Epithelial cell of esophagus (primary cell): ENCODE measurements at regions not wholly inside any gene's neighbourhood (a gene's known extent, or its start where the extent isn't known, plus 50 kb on each side); places are given as distances from the start of the nearest gene placed in this dataset.

ENCODE experiments used
- DNase-seq: peaks from one replicate; pipeline ENCODE4 v3.0.0; 2010; ENCODE audit warnings: low read depth
- H3K4me3 ChIP-seq: 2 replicates; pipeline ENCODE4 v1.5.1; 2011; ENCODE audit warnings: mild to moderate bottlenecking, low read length, control low read depth
- TF ChIP-seq, protein P1 (sequence below): IDR thresholded peaks from 2 replicates; pipeline ENCODE4 v1.5.1; 2011; ENCODE audit warnings: low read depth, mild to moderate bottlenecking, low read length, control low read depth, inconsistent platforms; ENCODE audit not compliant: insufficient read depth; ENCODE audit errors: missing control alignments

DNA sequence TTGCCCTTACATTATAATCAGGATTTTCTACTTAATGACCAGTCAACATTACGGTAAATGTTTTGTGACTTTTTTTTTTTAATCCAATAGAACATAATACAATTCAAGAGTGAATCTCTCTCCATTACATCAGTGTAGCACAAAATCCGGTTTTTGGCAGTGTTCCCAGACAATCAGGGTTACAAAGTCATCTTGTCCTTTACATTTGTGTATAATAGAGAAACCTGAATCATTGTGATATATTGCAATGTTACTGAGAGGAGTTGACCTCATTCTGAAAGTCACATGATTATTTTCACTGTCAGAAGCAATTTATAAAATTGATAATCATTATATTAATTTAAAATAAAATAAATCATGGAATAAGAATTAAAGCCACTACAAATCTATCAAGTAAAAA lies 1346.0 kb upstream of the SPRY2 start:
- TF ChIP-seq, protein P1, sequence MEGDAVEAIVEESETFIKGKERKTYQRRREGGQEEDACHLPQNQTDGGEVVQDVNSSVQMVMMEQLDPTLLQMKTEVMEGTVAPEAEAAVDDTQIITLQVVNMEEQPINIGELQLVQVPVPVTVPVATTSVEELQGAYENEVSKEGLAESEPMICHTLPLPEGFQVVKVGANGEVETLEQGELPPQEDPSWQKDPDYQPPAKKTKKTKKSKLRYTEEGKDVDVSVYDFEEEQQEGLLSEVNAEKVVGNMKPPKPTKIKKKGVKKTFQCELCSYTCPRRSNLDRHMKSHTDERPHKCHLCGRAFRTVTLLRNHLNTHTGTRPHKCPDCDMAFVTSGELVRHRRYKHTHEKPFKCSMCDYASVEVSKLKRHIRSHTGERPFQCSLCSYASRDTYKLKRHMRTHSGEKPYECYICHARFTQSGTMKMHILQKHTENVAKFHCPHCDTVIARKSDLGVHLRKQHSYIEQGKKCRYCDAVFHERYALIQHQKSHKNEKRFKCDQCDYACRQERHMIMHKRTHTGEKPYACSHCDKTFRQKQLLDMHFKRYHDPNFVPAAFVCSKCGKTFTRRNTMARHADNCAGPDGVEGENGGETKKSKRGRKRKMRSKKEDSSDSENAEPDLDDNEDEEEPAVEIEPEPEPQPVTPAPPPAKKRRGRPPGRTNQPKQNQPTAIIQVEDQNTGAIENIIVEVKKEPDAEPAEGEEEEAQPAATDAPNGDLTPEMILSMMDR = no peak
- H3K4me3 ChIP-seq = no peak overlapping the region
- peak; percentile 47 for DNase-seq

DNA sequence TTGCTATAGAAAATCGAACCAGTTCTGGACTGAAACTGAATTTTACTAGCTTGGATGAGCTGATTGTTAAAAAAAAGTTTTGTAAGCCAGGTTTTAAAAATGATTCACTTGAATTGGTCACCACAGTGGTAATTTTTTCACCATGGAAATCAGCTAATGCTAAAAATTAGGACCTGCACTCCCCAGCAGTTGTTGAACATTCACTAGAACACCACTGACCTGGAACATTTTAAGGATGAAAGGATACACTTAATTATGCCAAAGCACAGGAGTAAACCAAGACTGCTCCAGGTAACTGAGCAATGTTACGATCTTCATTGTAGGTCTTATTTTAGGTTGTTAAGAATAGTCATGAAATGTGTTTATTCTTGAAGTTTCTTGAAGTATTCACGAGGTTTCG lies 1342.6 kb upstream of the SPRY2 start:
- no peak for DNase-seq
- no peak overlapping the region for H3K4me3 ChIP-seq
- TF ChIP-seq, protein P1 = no peak

DNA sequence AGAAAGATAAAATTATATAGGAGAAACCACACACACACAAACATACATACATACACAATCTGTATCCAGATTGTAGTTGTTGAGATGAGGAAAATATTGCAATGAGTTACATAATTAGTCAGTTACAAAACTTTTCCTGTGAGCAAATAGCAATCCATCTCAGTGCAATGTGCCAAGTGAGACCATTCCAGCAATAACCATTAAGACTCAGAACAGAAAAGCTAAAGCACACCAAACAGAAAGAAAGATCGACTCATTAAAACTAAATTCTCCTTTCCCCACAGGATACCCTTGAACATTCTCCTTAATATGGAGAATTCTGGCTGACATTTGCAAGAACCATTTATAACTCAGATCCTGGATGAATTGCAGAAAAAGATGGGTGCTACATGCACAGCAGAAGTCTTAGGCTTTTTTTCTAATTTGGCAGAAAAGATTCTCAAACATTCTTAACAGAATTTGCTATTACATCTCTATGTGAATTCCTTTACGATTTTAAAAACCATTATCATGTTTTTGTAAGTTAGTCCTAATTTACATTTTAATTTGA lies 1341.2 kb upstream of the SPRY2 start:
- no peak overlapping the region for H3K4me3 ChIP-seq
- DNase-seq = no peak
- TF ChIP-seq, protein P1 = no peak

- no peak for DNase-seq
- H3K4me3 ChIP-seq = no peak overlapping the region
- TF ChIP-seq, protein P1 = no peak
Observed at GRCh38 chr13:81677857-81678256, 1336.9 kb upstream of the SPRY2 start.

DNA sequence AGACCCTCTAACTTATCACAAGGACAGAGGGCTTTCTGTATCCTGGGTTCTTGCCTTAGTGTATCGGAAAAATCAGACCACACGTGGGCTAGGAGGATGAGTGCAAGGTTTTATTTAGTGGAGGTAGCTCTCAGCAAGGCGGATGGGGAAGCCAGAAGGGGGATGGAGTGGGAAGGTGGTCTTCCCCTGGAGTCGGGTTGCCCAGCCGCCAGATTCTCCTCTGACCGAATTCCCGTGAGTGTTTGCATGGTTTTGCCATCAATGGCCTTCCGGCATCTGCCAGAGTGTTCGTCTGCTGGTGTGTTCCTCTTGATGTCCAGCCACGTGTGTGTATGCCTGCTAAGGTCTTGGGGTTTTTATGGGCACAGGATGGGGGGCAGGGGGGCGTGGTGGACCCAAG lies 1335.1 kb upstream of the SPRY2 start:
- TF ChIP-seq, protein P1 = no peak
- H3K4me3 ChIP-seq = no peak overlapping the region
- DNase-seq = no peak

GRCh38 chr13:81671064-81671463 lies 1330.1 kb upstream of the SPRY2 start:
- H3K4me3 ChIP-seq = no peak overlapping the region
- TF ChIP-seq, protein P1 = no peak
- DNase-seq = no peak

- no peak overlapping the region for H3K4me3 ChIP-seq
- TF ChIP-seq, protein P1 = no peak
- DNase-seq = no peak
Observed at GRCh38 chr13:81670048-81670447, 1329.1 kb upstream of the SPRY2 start.
